Liver (tissue), 3 donors: ENCODE measurements at regions not wholly inside any gene's neighbourhood (a gene's known extent, or its start where the extent isn't known, plus 50 kb on each side); places are given as distances from the start of the nearest gene placed in this dataset.

Experiments used
- EGR1 ChIP-seq, 2 donors: IDR thresholded peaks; 2 replicates each; pipeline ENCODE4 v1.6.1; 2016 to 2018; ENCODE audit warnings: antibody characterized with exemption in 2 of 2, low read depth in 2 of 2
- TF ChIP-seq, protein P1 (sequence below): fragments of 150-350 bp; IDR thresholded peaks from 2 replicates; pipeline ENCODE4 v1.5.1; 2017; ENCODE audit warnings: improper control_type of control experiment, low read depth, low read length; ENCODE audit not compliant: missing input control
- donor health status: healthy.
- donor health status: healthy.

DNA sequence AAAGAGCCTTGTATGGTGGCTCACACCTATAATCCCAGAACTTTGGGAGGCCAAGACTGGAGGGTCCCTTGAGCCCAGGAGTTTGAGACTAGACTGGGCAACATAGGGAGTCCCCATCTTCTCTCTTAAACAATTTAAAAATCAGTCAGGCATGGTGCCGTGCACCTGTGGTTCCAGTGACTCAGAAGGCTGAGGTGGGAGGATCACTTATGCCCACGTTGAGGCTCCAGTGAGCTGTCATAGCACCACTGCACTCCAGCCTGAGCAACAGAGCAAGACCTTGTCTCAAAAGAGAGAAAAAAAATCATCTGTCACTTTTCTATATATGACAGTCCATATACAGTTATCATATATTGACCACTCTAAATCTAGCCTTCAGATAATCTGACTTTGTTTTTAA lies 658.3 kb downstream of the LTN1 start:
- TF ChIP-seq, protein P1, sequence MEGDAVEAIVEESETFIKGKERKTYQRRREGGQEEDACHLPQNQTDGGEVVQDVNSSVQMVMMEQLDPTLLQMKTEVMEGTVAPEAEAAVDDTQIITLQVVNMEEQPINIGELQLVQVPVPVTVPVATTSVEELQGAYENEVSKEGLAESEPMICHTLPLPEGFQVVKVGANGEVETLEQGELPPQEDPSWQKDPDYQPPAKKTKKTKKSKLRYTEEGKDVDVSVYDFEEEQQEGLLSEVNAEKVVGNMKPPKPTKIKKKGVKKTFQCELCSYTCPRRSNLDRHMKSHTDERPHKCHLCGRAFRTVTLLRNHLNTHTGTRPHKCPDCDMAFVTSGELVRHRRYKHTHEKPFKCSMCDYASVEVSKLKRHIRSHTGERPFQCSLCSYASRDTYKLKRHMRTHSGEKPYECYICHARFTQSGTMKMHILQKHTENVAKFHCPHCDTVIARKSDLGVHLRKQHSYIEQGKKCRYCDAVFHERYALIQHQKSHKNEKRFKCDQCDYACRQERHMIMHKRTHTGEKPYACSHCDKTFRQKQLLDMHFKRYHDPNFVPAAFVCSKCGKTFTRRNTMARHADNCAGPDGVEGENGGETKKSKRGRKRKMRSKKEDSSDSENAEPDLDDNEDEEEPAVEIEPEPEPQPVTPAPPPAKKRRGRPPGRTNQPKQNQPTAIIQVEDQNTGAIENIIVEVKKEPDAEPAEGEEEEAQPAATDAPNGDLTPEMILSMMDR = no peak
- TF ChIP-seq EGR1 (IDR thresholded peaks at IDR 0.05; ENCODE audit: low read depth in 2 of 2) = no peak
